ENCODE measurements at regions not wholly inside any gene's neighbourhood (a gene's known extent, or its start where the extent isn't known, plus 50 kb on each side); places are given as distances from the start of the nearest gene placed in this dataset.

DNA sequence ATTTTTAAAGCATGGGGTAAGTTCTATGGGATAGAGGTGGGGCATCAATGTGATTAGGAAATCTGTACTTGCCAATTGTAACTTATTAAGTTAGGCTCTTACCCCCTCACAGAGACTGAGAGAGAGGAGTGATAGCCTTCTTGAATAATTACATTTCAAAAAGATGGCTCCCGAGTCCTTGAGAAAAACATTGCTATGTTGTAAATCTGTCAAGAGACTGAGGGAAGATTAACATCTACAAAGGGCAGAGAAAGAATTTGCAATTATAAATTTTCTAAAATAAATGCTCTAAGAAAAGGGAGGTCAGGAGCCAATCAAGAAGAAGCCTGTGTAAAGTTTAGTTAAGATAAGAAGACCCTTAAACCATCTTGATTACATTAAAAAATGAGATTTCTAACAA lies 1570.8 kb downstream of the OLFM4 start:
- ChIA-PET POLR2A (ENCODE audit: unreplicated experiment) (no interaction called here), CTCF (no interaction called here)
- H2AFZ ChIP-seq (ENCODE audit: low read length): no peak overlapping the region
- intact Hi-C loops (cut with micrococcal nuclease): no loop called here
- no peaks in the 10 kb centered on the region for H3K9me2 ChIP-seq (replicated peaks; ENCODE audit: low read length)
- H3K9ac ChIP-seq (ENCODE audit: low read length): no peak overlapping the region
- no peaks in the 10 kb centered on the region for H3K79me2 ChIP-seq (ENCODE audit: low read length)
- no peak overlapping the region for H3K4me3 ChIP-seq (ENCODE audit: low read length)
- DNase-seq: no peak
- no peaks in the 10 kb centered on the region for H3K9me3 ChIP-seq (ENCODE audit: low read length)
- no peaks in the 10 kb centered on the region for H3K4me1 ChIP-seq (ENCODE audit: insufficient read depth, low read length)
- H3F3A ChIP-seq (ENCODE audit: low read length, unreplicated experiment): no peaks in the 10 kb centered on the region
- no peak for ATAC-seq
- BruUV-seq (replicated peaks): no TSS peak
- no peak overlapping the region for H3K4me2 ChIP-seq (ENCODE audit: low read length)
- no peaks in the 10 kb centered on the region for H3K36me3 ChIP-seq (ENCODE audit: low read depth, low read length)
- no peak overlapping the region for H3K27ac ChIP-seq (ENCODE audit: low read length)
- H3K27me3 ChIP-seq (ENCODE audit: low read length): no peaks in the 10 kb centered on the region
- TF ChIP-seq EZH2phosphoT487 (IDR thresholded peaks at IDR 0.05; ENCODE audit: borderline replicate concordance, low read length) (no peak), EZH2 (IDR thresholded peaks at IDR 0.05; ENCODE audit: low read length, unreplicated experiment) (no peak)
- TF ChIP-seq, protein P1, sequence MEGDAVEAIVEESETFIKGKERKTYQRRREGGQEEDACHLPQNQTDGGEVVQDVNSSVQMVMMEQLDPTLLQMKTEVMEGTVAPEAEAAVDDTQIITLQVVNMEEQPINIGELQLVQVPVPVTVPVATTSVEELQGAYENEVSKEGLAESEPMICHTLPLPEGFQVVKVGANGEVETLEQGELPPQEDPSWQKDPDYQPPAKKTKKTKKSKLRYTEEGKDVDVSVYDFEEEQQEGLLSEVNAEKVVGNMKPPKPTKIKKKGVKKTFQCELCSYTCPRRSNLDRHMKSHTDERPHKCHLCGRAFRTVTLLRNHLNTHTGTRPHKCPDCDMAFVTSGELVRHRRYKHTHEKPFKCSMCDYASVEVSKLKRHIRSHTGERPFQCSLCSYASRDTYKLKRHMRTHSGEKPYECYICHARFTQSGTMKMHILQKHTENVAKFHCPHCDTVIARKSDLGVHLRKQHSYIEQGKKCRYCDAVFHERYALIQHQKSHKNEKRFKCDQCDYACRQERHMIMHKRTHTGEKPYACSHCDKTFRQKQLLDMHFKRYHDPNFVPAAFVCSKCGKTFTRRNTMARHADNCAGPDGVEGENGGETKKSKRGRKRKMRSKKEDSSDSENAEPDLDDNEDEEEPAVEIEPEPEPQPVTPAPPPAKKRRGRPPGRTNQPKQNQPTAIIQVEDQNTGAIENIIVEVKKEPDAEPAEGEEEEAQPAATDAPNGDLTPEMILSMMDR (conservative IDR thresholded peaks at IDR 0.05; ENCODE audit: low read depth, low read length): no peak
- no peaks in the 10 kb centered on the region for H4K20me1 ChIP-seq (ENCODE audit: low read length)

DNA sequence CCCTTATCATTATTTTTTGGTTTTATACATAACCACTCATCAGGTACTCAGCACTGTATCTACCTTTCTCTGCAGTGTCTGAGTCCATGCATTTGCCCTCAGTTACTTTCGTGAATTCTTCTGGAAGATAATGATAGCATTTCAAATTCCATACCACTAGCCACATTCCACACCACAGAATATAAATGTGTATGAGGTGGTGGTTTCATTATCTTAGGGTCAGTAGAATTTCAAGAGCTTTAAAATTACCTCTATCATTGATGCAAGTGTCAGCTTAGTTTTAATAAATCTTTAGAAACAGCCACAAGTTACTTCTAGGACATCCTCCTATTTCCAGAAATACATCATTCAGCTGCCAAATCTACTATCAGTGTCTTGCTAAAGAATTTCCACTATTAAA lies 1578.3 kb downstream of the OLFM4 start:
- H3K4me3 ChIP-seq (ENCODE audit: low read length): no peak overlapping the region
- intact Hi-C loops (cut with micrococcal nuclease): no loop called here
- TF ChIP-seq EZH2 (IDR thresholded peaks at IDR 0.05; ENCODE audit: low read length, unreplicated experiment) (no peak), EZH2phosphoT487 (IDR thresholded peaks at IDR 0.05; ENCODE audit: borderline replicate concordance, low read length) (no peak)
- TF ChIP-seq, protein P1 (conservative IDR thresholded peaks at IDR 0.05; ENCODE audit: low read depth, low read length): no peak
- H3K4me1 ChIP-seq (ENCODE audit: insufficient read depth, low read length): no peaks in the 10 kb centered on the region
- no peaks in the 10 kb centered on the region for H3K36me3 ChIP-seq (ENCODE audit: low read depth, low read length)
- no peak overlapping the region for H3K9ac ChIP-seq (ENCODE audit: low read length)
- no TSS peak for BruUV-seq (replicated peaks)
- H4K20me1 ChIP-seq (ENCODE audit: low read length): no peaks in the 10 kb centered on the region
- H3K9me3 ChIP-seq (ENCODE audit: low read length): no peaks in the 10 kb centered on the region
- no peak overlapping the region for H3K4me2 ChIP-seq (ENCODE audit: low read length)
- H3K27ac ChIP-seq (ENCODE audit: low read length): no peak overlapping the region
- H3F3A ChIP-seq (ENCODE audit: low read length, unreplicated experiment): no peaks in the 10 kb centered on the region
- ChIA-PET POLR2A (ENCODE audit: unreplicated experiment) (interaction anchor here (0.7 kb wide), 1 partner anchor 461 kb away, joined by 3 read pairs; no protein-coding TSS in a partner anchor), CTCF (interaction anchor here (0.6 kb wide), 1 partner anchor 824 kb away, joined by 4 read pairs; no protein-coding TSS in a partner anchor)
- DNase-seq: no peak
- no peak overlapping the region for H2AFZ ChIP-seq (ENCODE audit: low read length)
- no peaks in the 10 kb centered on the region for H3K27me3 ChIP-seq (ENCODE audit: low read length)
- no peaks in the 10 kb centered on the region for H3K9me2 ChIP-seq (replicated peaks; ENCODE audit: low read length)
- ATAC-seq: no peak
- H3K79me2 ChIP-seq (ENCODE audit: low read length): no peaks in the 10 kb centered on the region

DNA sequence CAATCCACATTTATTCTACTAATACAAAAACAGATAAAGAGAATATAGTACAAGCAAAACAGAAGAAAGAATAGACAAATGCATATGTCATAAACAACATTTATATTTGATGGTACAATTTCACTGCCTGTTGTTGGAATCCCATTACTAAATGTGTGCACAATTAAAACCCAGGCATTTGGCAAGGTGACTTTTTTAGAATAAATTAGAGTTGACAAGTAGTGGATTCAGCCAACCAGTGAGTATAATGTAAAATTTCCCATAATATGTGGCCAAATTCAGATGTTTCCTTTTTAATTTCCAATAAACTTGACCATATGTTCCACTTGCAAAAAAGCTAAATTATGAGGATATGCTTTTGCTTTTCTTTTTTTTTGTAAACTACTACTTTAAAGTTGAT lies 1578.8 kb downstream of the OLFM4 start:
- Histone ChIP-seq H3K9me3 (ENCODE audit: low read length) (no peaks in the 10 kb centered on the region), H3F3A (ENCODE audit: low read length, unreplicated experiment) (no peaks in the 10 kb centered on the region), H3K4me2 (ENCODE audit: low read length) (no peak overlapping the region), H3K4me1 (ENCODE audit: insufficient read depth, low read length) (no peaks in the 10 kb centered on the region), H3K4me3 (ENCODE audit: low read length) (no peak overlapping the region), H4K20me1 (ENCODE audit: low read length) (no peaks in the 10 kb centered on the region), H3K27me3 (ENCODE audit: low read length) (no peaks in the 10 kb centered on the region), H3K9me2 (replicated peaks; ENCODE audit: low read length) (no peaks in the 10 kb centered on the region), H2AFZ (ENCODE audit: low read length) (no peak overlapping the region), H3K36me3 (ENCODE audit: low read depth, low read length) (no peaks in the 10 kb centered on the region), H3K9ac (ENCODE audit: low read length) (no peak overlapping the region), H3K79me2 (ENCODE audit: low read length) (no peaks in the 10 kb centered on the region), H3K27ac (ENCODE audit: low read length) (no peak overlapping the region)
- no peak for ATAC-seq
- POLR2A ChIA-PET (ENCODE audit: unreplicated experiment): interaction anchor here (0.7 kb wide), 1 partner anchor 372 kb away, joined by 3 read pairs; no protein-coding TSS in a partner anchor
- intact Hi-C loops (cut with micrococcal nuclease): no loop called here
- DNase-seq: no peak
- no TSS peak for BruUV-seq (replicated peaks)
- TF ChIP-seq, protein P1 (conservative IDR thresholded peaks at IDR 0.05; ENCODE audit: low read depth, low read length): no peak
- TF ChIP-seq EZH2phosphoT487 (IDR thresholded peaks at IDR 0.05; ENCODE audit: borderline replicate concordance, low read length) (no peak), EZH2 (IDR thresholded peaks at IDR 0.05; ENCODE audit: low read length, unreplicated experiment) (no peak)
- CTCF ChIA-PET: interaction anchor here (0.6 kb wide), 1 partner anchor 825 kb away, joined by 4 read pairs; no protein-coding TSS in a partner anchor

Measured in PC-3 (cell line).